HG03159 (cell line): ENCODE measurements at regions not wholly inside any gene's neighbourhood (a gene's known extent, or its start where the extent isn't known, plus 50 kb on each side); places are given as distances from the start of the nearest gene placed in this dataset.

ENCODE experiments used
- ATAC-seq: cut with Tn5 transposase; IDR thresholded peaks from one replicate; pipeline ENCODE4 v1.9.1; 2021; ENCODE audit warnings: mild to moderate bottlenecking, moderate library complexity; ENCODE audit not compliant: unreplicated experiment

- no peak for ATAC-seq
Observed at GRCh38 chr3:66797889-66798560, 200.1 kb upstream of the KBTBD8 start.

- no peak for ATAC-seq
Observed at GRCh38 chr3:66800941-66801545, 197.1 kb upstream of the KBTBD8 start.

- ATAC-seq: no peak
Observed at GRCh38 chr3:66803206-66803605, 194.9 kb upstream of the KBTBD8 start.

GRCh38 chr3:66803721-66804695 lies 194.1 kb upstream of the KBTBD8 start:
- no peak for ATAC-seq

- ATAC-seq: no peak
Observed at GRCh38 chr3:66808891-66809594, 189.1 kb upstream of the KBTBD8 start.

GRCh38 chr3:66809595-66809958 lies 188.5 kb upstream of the KBTBD8 start:
- no peak for ATAC-seq

- ATAC-seq: no peak
Observed at GRCh38 chr3:66812136-66812535, 186.0 kb upstream of the KBTBD8 start.

GRCh38 chr3:66812741-66813140 lies 185.4 kb upstream of the KBTBD8 start:
- no peak for ATAC-seq

GRCh38 chr3:66816090-66816761 lies 181.9 kb upstream of the KBTBD8 start:
- ATAC-seq: peak; percentile 62

GRCh38 chr3:66817951-66818557 lies 180.1 kb upstream of the KBTBD8 start:
- no peak for ATAC-seq

- no peak for ATAC-seq
Observed at GRCh38 chr3:66819993-66820501, 178.1 kb upstream of the KBTBD8 start.

- ATAC-seq: peak; percentile 83
Observed at GRCh38 chr3:66822186-66823008, 175.7 kb upstream of the KBTBD8 start.

GRCh38 chr3:66823009-66823397 lies 175.1 kb upstream of the KBTBD8 start:
- ATAC-seq: no peak

GRCh38 chr3:66823532-66823931 lies 174.6 kb upstream of the KBTBD8 start:
- ATAC-seq: no peak

GRCh38 chr3:66825375-66825774 lies 172.7 kb upstream of the KBTBD8 start:
- no peak for ATAC-seq

GRCh38 chr3:66827726-66828125 lies 170.4 kb upstream of the KBTBD8 start:
- ATAC-seq: no peak

GRCh38 chr3:66828303-66828702 lies 169.8 kb upstream of the KBTBD8 start:
- ATAC-seq: no peak

- no peak for ATAC-seq
Observed at GRCh38 chr3:66830301-66830700, 167.8 kb upstream of the KBTBD8 start.

GRCh38 chr3:66831931-66832330 lies 166.2 kb upstream of the KBTBD8 start:
- no peak for ATAC-seq
